Activated CD4-positive, alpha-beta T cell treated with anti-CD3 and anti-CD28 coated beads, Interleukin-2, amount 10 ng/mL, durations not matched to agents 7 days and 5 days (primary cell): ENCODE measurements at regions not wholly inside any gene's neighbourhood (a gene's known extent, or its start where the extent isn't known, plus 50 kb on each side); places are given as distances from the start of the nearest gene placed in this dataset.
"Not testable (repeated sequence)": the region's sequence is repeated elsewhere in the genome, so short reads cannot be mapped to it uniquely, and the experiment has no call there.

Experiments
- CTCF ChIA-PET: fragments of 350-600 bp; sonication (Branson Sonifier 250); formaldehyde crosslinking; loops from one replicate; lab custom pipeline; 2021; ENCODE audit warnings: antibody characterized with exemption; lab: Charles Lee
- POLR2A ChIA-PET: fragments of 350-600 bp; sonication (Branson Sonifier 250); formaldehyde crosslinking; loops from one replicate; lab custom pipeline; 2021; ENCODE audit warnings: antibody characterized with exemption; lab: Charles Lee
- DNase-seq: peaks from one replicate; pipeline ENCODE4 v3.0.0-alpha.2; 2020
- H3K27ac Mint-ChIP-seq: one replicate; pipeline ENCODE4 v1.8.0; 2021; ENCODE audit warnings: mild to moderate bottlenecking, moderate library complexity, mixed read lengths
- H3K27me3 Mint-ChIP-seq: one replicate; pipeline ENCODE4 v1.8.0; 2021; ENCODE audit warnings: mixed read lengths
- H3K36me3 Mint-ChIP-seq: one replicate; pipeline ENCODE4 v1.8.0; 2021; ENCODE audit warnings: low read depth, mixed read lengths
- H3K4me1 Mint-ChIP-seq: one replicate; pipeline ENCODE4 v1.8.0; 2021; ENCODE audit warnings: mixed read lengths
- H3K4me3 Mint-ChIP-seq: one replicate; pipeline ENCODE4 v1.8.0; 2021; ENCODE audit warnings: mild to moderate bottlenecking, moderate library complexity, mixed read lengths
- H3K9me3 Mint-ChIP-seq: one replicate; pipeline ENCODE4 v1.8.0; 2021; ENCODE audit warnings: mixed read lengths

GRCh38 chr1:185556561-185556960 lies 177.6 kb upstream of the HMCN1 start:
- POLR2A ChIA-PET, result no interaction called here

DNA sequence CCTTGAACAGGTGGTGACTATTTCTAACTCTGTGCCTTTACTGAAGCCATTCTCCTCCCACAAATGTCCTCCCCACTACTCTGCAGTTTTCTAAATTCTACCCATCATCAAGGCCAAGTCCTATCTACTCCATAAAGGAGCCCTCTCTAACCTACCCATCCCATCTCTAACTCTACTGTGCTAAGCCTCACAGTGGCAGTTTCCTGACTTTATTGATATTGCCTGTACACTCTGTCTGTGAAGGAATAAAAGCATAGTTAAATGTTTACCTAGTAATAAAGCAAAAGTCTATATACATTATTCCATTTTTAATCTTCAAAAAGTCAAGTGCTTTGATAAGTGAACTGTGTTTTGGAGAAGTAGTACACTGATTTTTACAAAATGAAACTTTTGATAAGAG lies 178.4 kb upstream of the HMCN1 start:
- CTCF ChIA-PET, result interaction anchor here (0.6 to 1.5 kb wide), 4 partner anchors 9 to 407 kb away, joined by 3 to 8 read pairs (median 3); no protein-coding TSS in a partner anchor
- peaks cover 2% of the 10 kb centered on the region for H3K9me3 Mint-ChIP-seq
- H3K27me3 Mint-ChIP-seq, result no peaks in the 10 kb centered on the region
- H3K4me3 Mint-ChIP-seq, result no peak overlapping the region
- POLR2A ChIA-PET, result no interaction called here
- peaks cover 7% of the 10 kb centered on the region for H3K36me3 Mint-ChIP-seq
- H3K4me1 Mint-ChIP-seq, result peaks cover 18% of the 10 kb centered on the region
- DNase-seq, result no peak
- no peak overlapping the region for H3K27ac Mint-ChIP-seq

More at GRCh38 chr1:185556561-185556960, 177.6 kb upstream of the HMCN1 start:
- H3K27me3 Mint-ChIP-seq, result no peaks in the 10 kb centered on the region
- no peak overlapping the region for H3K27ac Mint-ChIP-seq
- CTCF ChIA-PET, result interaction anchor here (1.3 kb wide), 1 partner anchor 11 kb away, joined by 3 read pairs; no protein-coding TSS in a partner anchor
- H3K36me3 Mint-ChIP-seq, result peaks cover 7% of the 10 kb centered on the region
- no peak overlapping the region for H3K4me3 Mint-ChIP-seq
- H3K4me1 Mint-ChIP-seq, result peaks cover 26% of the 10 kb centered on the region
- DNase-seq, result no peak
- H3K9me3 Mint-ChIP-seq, result peaks cover 2% of the 10 kb centered on the region

DNA sequence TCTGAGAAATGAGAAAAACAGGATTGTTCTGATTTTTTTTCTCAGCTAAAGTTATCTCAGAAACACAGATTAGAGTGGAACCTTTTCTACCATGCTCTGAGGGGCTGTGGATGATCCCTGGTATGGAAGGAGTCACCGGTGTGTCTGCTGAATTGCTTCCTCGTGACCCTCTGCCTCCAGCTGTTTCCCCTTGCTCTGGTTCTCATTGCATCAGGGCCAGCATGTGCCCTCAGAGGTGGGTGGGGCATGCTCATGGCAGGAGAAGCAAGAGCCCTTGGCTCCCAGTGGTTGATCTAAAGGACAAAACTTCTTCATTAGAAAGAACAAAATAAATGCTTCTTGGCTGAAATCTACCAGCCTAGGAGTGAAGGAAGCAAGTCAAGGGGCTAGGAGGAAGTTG lies 183.2 kb upstream of the HMCN1 start:
- Mint-ChIP-seq H3K27me3 (no peaks in the 10 kb centered on the region), H3K36me3 (peaks cover 9% of the 10 kb centered on the region), H3K4me1 (no peaks in the 10 kb centered on the region), H3K4me3 (no peak overlapping the region), H3K9me3 (peaks cover 5% of the 10 kb centered on the region), H3K27ac (no peak overlapping the region)
- no peak for DNase-seq
- ChIA-PET POLR2A (no interaction called here), CTCF (no interaction called here)

GRCh38 chr1:185549906-185550305 lies 184.3 kb upstream of the HMCN1 start:
- no peaks in the 10 kb centered on the region for H3K4me1 Mint-ChIP-seq
- no peak overlapping the region for H3K4me3 Mint-ChIP-seq
- POLR2A ChIA-PET, result no interaction called here
- CTCF ChIA-PET, result interaction anchor here (0.7 to 1.1 kb wide), 2 partner anchors 10 to 193 kb away, joined by 3 to 5 read pairs; no protein-coding TSS in a partner anchor
- peaks cover 5% of the 10 kb centered on the region for H3K9me3 Mint-ChIP-seq
- H3K27ac Mint-ChIP-seq, result no peak overlapping the region
- peaks cover 8% of the 10 kb centered on the region for H3K36me3 Mint-ChIP-seq
- no peaks in the 10 kb centered on the region for H3K27me3 Mint-ChIP-seq
- no peak for DNase-seq

DNA sequence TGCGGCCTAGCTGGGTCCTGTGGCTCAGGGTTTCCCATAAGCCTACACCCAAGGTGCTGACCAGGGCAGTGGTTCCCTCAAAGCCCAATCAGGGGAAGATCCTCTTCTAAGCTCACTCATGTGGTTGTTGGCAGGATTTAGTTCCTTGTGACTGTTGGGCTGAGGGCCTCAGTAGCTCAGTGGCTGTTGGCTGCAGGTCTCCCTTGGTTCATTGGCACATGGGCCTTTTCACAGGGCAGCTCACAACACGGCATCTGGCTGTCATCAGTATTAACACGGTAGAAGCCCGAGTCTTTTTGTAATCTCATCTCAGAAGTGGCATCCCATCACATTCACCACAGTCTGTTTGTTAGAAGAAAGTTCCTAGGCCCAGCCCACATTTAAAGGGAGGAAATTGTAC lies 188.2 kb upstream of the HMCN1 start:
- Mint-ChIP-seq H3K9me3 (peaks cover 3% of the 10 kb centered on the region), H3K27me3 (no peaks in the 10 kb centered on the region), H3K4me3 (no peak overlapping the region), H3K4me1 (no peaks in the 10 kb centered on the region), H3K27ac (no peak overlapping the region), H3K36me3 (peaks cover 4% of the 10 kb centered on the region)
- POLR2A ChIA-PET, result no interaction called here
- DNase-seq, result no peak
- CTCF ChIA-PET, result interaction anchor here (0.8 to 5.0 kb wide), 4 partner anchors 10 to 19 kb away, joined by 3 to 18 read pairs (median 4); no protein-coding TSS in a partner anchor

DNA sequence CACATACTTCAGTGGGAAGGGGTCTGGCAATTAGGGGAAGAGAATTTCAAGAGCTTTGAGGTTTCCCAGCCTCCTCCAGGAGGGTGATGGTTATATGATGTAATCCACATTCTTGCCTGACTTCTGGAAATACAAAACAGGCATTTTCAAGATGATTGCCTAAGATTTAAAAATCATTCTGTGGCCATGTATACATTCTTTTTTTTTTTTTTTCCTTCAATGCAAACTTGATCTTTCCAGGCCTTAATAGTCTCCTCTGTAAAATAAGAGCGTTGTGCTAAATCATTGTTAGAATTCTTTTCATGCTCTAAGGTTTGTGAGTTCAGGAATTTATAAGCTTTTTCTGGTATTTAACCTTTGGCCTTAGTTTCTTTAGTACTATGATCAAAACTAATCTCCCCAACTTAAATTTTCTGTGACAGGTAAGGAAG lies 192.3 kb upstream of the HMCN1 start:
- POLR2A ChIA-PET, result no interaction called here
- no peak overlapping the region for H3K4me3 Mint-ChIP-seq
- H3K9me3 Mint-ChIP-seq, result peaks cover 13% of the 10 kb centered on the region
- no peaks in the 10 kb centered on the region for H3K27me3 Mint-ChIP-seq
- no peak overlapping the region for H3K27ac Mint-ChIP-seq
- H3K4me1 Mint-ChIP-seq, result peaks cover 8% of the 10 kb centered on the region
- peaks cover 6% of the 10 kb centered on the region for H3K36me3 Mint-ChIP-seq
- DNase-seq, result no peak
- CTCF ChIA-PET, result interaction anchor here (0.8 to 1.3 kb wide), 3 partner anchors 11 to 228 kb away, joined by 3 to 5 read pairs (median 3); no protein-coding TSS in a partner anchor

DNA sequence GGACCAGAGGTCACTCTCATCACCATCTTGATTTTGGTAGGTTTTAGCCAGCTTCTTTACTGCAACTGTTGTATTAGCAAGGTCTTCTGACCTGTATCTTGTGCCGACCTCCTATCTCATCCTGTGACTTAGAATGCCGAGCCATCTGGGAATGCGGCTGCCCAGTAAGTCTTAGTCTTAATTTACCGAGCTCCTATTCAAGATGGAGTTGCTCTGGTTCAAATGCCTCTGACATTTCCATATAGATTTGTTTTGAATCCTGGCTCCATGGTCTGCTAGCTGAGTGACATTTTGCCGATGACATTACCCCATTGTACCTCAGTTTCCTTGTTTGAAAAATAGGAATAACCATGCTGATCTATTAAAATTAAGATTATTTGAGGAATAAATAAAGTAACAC lies 193.9 kb upstream of the HMCN1 start:
- no peak for DNase-seq
- POLR2A ChIA-PET, result no interaction called here
- Mint-ChIP-seq H3K36me3 (peaks cover 2% of the 10 kb centered on the region), H3K27ac (no peak overlapping the region), H3K4me1 (peaks cover 10% of the 10 kb centered on the region), H3K4me3 (no peak overlapping the region), H3K9me3 (peaks cover 10% of the 10 kb centered on the region), H3K27me3 (no peaks in the 10 kb centered on the region)
- CTCF ChIA-PET, result interaction anchor here (0.7 kb wide), 1 partner anchor 15 kb away, joined by 3 read pairs; no protein-coding TSS in a partner anchor

DNA sequence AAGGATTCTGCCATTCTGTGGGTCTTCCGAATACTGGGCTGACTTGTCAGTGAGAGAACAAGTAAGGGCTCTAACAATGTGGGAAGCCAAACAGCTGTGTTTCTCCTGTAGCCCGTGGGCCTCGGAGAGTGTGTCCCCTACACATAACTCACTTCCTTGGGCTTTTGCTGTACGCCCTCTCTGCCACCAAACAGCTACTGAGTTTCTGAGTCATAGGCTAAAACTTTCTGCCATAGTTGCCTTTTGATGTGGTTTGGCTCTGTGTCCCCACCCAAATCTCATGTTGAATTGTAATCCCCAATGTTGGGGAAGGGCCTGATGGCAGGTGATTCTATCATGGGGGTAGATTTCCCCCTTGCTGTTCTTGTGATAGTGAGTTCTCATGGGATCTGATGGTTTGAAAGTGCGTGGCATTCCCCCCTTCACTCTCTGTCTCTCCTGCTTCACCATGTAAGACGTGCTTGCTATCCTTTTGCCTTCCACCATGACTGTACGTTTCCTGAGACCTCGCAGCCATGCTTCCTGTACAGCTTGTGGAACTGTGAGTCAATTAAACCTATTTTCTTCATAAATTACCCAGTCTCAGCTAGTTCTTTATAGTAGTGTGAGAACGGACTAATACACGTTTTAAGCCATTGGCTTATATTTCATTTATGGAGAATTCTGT lies 194.8 kb upstream of the HMCN1 start:
- peaks cover 10% of the 10 kb centered on the region for H3K4me1 Mint-ChIP-seq
- peaks cover 10% of the 10 kb centered on the region for H3K9me3 Mint-ChIP-seq
- POLR2A ChIA-PET, result no interaction called here
- CTCF ChIA-PET, result interaction anchor here (0.7 kb wide), 1 partner anchor 16 kb away, joined by 3 read pairs; no protein-coding TSS in a partner anchor
- peaks cover 2% of the 10 kb centered on the region for H3K36me3 Mint-ChIP-seq
- no peak overlapping the region for H3K27ac Mint-ChIP-seq
- H3K27me3 Mint-ChIP-seq, result no peaks in the 10 kb centered on the region
- no peak for DNase-seq
- H3K4me3 Mint-ChIP-seq, result no peak overlapping the region

DNA sequence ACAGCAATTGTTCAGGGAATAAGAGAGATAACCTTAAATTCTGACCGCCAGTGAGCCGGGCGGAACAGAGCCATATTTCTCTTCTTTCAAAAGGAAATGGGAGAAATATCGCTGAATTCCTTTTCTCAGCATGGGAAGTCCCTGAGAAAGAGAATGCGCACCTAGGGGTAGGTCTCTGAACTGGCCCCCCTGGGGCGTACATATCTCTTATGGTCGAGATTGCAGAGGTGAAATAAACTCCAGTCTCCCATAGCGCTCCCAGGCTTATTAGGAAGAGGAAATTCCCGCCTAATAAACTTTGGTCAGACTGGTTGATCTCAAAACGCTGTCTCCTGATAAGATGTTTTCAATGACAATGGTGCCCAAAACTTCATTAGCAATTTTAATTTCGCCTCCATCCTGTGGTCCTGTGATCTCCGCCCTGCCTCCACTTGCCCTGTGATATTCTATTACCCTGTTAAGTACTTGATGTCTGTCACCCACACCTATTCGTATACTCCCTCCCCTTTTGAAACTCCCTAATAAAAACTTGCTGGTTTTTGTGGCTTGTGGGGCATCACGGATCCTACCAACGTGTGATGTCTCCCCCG lies 195.8 kb upstream of the HMCN1 start:
- peaks cover 12% of the 10 kb centered on the region for H3K9me3 Mint-ChIP-seq
- H3K4me1 Mint-ChIP-seq, POLR2A ChIA-PET, H3K27ac Mint-ChIP-seq, DNase-seq, H3K27me3 Mint-ChIP-seq, H3K4me3 Mint-ChIP-seq, CTCF ChIA-PET, H3K36me3 Mint-ChIP-seq: not testable (repeated sequence)

GRCh38 chr1:185537596-185537995 lies 196.6 kb upstream of the HMCN1 start:
- Mint-ChIP-seq H3K36me3 (peaks cover 2% of the 10 kb centered on the region), H3K4me1 (peaks cover 10% of the 10 kb centered on the region), H3K27me3 (no peaks in the 10 kb centered on the region), H3K4me3 (no peak overlapping the region), H3K27ac (no peak overlapping the region), H3K9me3 (peaks cover 12% of the 10 kb centered on the region)
- CTCF ChIA-PET, result no interaction called here
- POLR2A ChIA-PET, result no interaction called here
- no peak for DNase-seq

DNA sequence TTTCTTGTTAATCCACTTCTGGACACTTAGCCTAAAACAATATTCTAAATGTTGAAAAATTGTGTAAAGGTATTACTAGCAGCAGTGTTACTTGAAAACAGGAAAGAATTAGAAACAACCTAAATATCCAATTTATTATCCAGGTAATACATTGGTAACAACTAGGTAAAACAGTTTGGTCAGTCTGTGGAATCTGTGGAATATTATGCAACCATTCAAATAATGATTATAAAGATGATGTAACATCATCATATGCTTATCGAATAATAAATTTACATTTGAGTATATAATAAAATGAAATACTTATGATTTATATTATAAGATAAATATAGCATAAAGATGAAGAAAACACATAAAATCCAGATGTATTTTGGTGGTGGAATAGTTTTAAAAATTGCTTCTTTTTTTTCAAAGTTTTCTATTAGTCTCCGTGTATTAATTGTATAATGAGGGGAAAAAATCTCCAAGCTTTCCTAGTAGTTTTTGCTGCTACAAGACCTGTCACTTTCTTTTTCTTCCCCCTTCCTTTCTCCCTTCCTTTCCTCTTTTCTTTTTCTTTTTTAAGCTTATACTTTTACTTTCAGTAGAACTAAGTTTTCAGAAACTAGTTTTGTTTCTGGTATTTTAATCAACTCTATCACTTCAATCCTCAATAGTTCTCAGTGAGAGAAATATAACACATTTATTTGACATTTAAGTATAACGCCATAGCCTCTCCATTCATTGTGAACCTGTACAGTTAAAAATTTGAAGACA lies 197.8 kb upstream of the HMCN1 start:
- DNase-seq, result no peak
- Mint-ChIP-seq H3K4me1 (peaks cover 10% of the 10 kb centered on the region), H3K27ac (no peak overlapping the region), H3K36me3 (peaks cover 4% of the 10 kb centered on the region), H3K9me3 (peaks cover 12% of the 10 kb centered on the region), H3K4me3 (no peak overlapping the region), H3K27me3 (no peaks in the 10 kb centered on the region)
- POLR2A ChIA-PET, result no interaction called here
- CTCF ChIA-PET, result no interaction called here

- peaks cover 10% of the 10 kb centered on the region for H3K4me1 Mint-ChIP-seq
- DNase-seq, result no peak
- H3K27ac Mint-ChIP-seq, result no peak overlapping the region
- ChIA-PET POLR2A (no interaction called here), CTCF (no interaction called here)
- H3K36me3 Mint-ChIP-seq, result peaks cover 4% of the 10 kb centered on the region
- peaks cover 12% of the 10 kb centered on the region for H3K9me3 Mint-ChIP-seq
- H3K27me3 Mint-ChIP-seq, result no peaks in the 10 kb centered on the region
- H3K4me3 Mint-ChIP-seq, result no peak overlapping the region
Measured at GRCh38 chr1:185535621-185536020, 198.6 kb upstream of the HMCN1 start.

DNA sequence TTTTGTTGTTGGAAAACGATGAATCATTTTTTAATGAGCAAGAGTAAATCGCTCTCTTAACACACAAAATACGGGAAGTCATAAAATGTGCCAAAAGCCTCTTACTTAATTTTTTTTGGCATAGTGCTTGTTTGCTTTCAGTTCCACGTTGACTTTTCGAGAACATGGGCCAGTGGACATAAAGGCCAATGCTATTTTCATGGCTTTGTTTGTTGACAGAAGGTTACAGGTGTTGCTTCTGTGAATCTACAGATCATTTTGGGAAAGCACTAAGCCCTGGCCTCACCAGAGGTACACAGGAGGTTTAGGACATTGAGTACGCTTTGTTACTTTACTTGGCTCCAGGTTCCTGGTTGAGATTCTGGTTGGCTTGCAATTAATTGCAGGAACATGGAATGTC lies 199.4 kb upstream of the HMCN1 start:
- DNase-seq, result no peak
- ChIA-PET POLR2A (no interaction called here), CTCF (interaction anchor here (0.6 kb wide), 1 partner anchor 31 kb away, joined by 3 read pairs; no protein-coding TSS in a partner anchor)
- H3K4me1 Mint-ChIP-seq, result peaks cover 9% of the 10 kb centered on the region
- H3K36me3 Mint-ChIP-seq, result peaks cover 4% of the 10 kb centered on the region
- no peaks in the 10 kb centered on the region for H3K27me3 Mint-ChIP-seq
- H3K4me3 Mint-ChIP-seq, result no peak overlapping the region
- H3K27ac Mint-ChIP-seq, result no peak overlapping the region
- H3K9me3 Mint-ChIP-seq, result peaks cover 11% of the 10 kb centered on the region
